K562 (cell line): ENCODE measurements at regions not wholly inside any gene's neighbourhood (a gene's known extent, or its start where the extent isn't known, plus 50 kb on each side); places are given as distances from the start of the nearest gene placed in this dataset.

ENCODE experiments used
- ATAC-seq: fragments of 200-7000 bp; cut with Tn5 transposase; 3 replicates; pipeline ENCODE4 v1.9.1; 2020; ENCODE audit warnings: moderate library complexity
- BruUV-seq: library from RNA; stranded (reverse); fragments of 400-500 nt; replicated peaks from 2 replicates; lab custom pipeline; 2021; lab: Mats Ljungman, UMichigan
- CTCF ChIA-PET: fragments of 300-600 bp; formaldehyde crosslinking; extraction: SDS; loops from one replicate; lab custom pipeline; 2021; ENCODE audit warnings: low intra/inter-chr PET ratio; lab: Yijun Ruan, JAX
- POLR2A ChIA-PET: fragments of 300-600, 350-650 bp; sonication (Branson Sonifier 250); formaldehyde crosslinking; extraction: SDS; loops from one replicate; lab custom pipeline; 2021; ENCODE audit warnings: antibody characterized with exemption, inconsistent platforms; lab: Yijun Ruan, JAX
- DNase-seq, 4 experiments: peaks; one replicate each; pipeline versions ENCODE4 v3.0.0 to v3.0.0-alpha.2; 2011 to 2018; ENCODE audit warnings: low spot score in 3 of 4, mixed read lengths in 3 of 4; ENCODE audit errors: extremely low read depth in 1 of 4
- FAIRE-seq: peaks from 2 replicates; lab custom pipeline; 2011; peaks lifted over from hg19 to GRCh38; lab: Jason Lieb, UNC
- H2AFZ ChIP-seq: 2 replicates; pipeline ENCODE4 v1.6.0; 2011; ENCODE audit warnings: low read depth, low read length, control low read depth, inconsistent platforms
- H3K27ac ChIP-seq: fragments of 200-600 bp; 3 replicates; pipeline ENCODE4 v1.8.0; 2011; ENCODE audit warnings: low read depth, mild to moderate bottlenecking, control low read depth, inconsistent platforms, low read length, moderate library complexity, mixed read lengths; ENCODE audit errors: extremely low read depth
- H3K27me3 ChIP-seq, 2 experiments: fragments of 300-600 bp in 1 of 2; 2 replicates in 1 of 2; 3 replicates in 1 of 2; pipeline versions ENCODE4 v1.6.0 to v1.8.0; 2011; ENCODE audit warnings: inconsistent platforms in 2 of 2, low read length in 2 of 2, mild to moderate bottlenecking in 1 of 2, mixed read lengths in 1 of 2, moderate library complexity in 1 of 2; ENCODE audit not compliant: control insufficient read depth in 2 of 2, insufficient read depth in 2 of 2
- H3K36me3 ChIP-seq: fragments of 300-600 bp; 3 replicates; pipeline ENCODE4 v1.8.0; 2011; ENCODE audit warnings: mild to moderate bottlenecking, low read length, inconsistent platforms; ENCODE audit not compliant: control insufficient read depth, insufficient read depth
- H3K4me1 ChIP-seq, 2 experiments: fragments of 200-600 bp in 1 of 2; replicated peaks in 1 of 2; 2 replicates in 1 of 2; 3 replicates in 1 of 2; pipeline versions ENCODE4 v1.5.1 to v1.8.0; 2011; ENCODE audit warnings: inconsistent platforms in 2 of 2, low read length in 2 of 2, mild to moderate bottlenecking in 1 of 2, mixed read lengths in 1 of 2, moderate library complexity in 1 of 2; ENCODE audit not compliant: control insufficient read depth in 2 of 2, insufficient read depth in 2 of 2
- H3K4me2 ChIP-seq: 2 replicates; pipeline ENCODE4 v1.6.1; 2011; ENCODE audit warnings: low read length, control low read depth, inconsistent platforms, mixed read lengths; ENCODE audit not compliant: insufficient read depth
- H3K4me3 ChIP-seq: fragments of 200-600 bp; sonication (generic), shearing (Covaris generic); 2 replicates; pipeline ENCODE4 v1.5.1; 2016; ENCODE audit warnings: control low read depth, inconsistent platforms
- H3K79me2 ChIP-seq: fragments of 200-600 bp; 3 replicates; pipeline ENCODE4 v1.8.0; 2011; ENCODE audit warnings: low read length, inconsistent platforms; ENCODE audit not compliant: control insufficient read depth, insufficient read depth
- H3K9ac ChIP-seq, 2 experiments: 2 replicates each; pipeline versions ENCODE4 v1.6.0 to v1.6.1; 2011; ENCODE audit warnings: low read depth in 2 of 2, low read length in 2 of 2, control low read depth in 1 of 2, inconsistent platforms in 1 of 2, mild to moderate bottlenecking in 1 of 2, mixed read lengths in 1 of 2; ENCODE audit not compliant: insufficient read depth in 1 of 2
- H3K9me1 ChIP-seq: one replicate; pipeline ENCODE4 v1.6.0; 2011; ENCODE audit warnings: inconsistent platforms, mild to moderate bottlenecking, low read length, moderate library complexity; ENCODE audit not compliant: control insufficient read depth, insufficient read depth
- H3K9me3 ChIP-seq: replicated peaks from 2 replicates; pipeline ENCODE4 v1.5.1; 2011; ENCODE audit warnings: low read depth, low read length, inconsistent platforms; ENCODE audit not compliant: control insufficient read depth, insufficient read depth
- H4K20me1 ChIP-seq: replicated peaks from 2 replicates; pipeline ENCODE4 v1.6.1; 2011; ENCODE audit warnings: low read length, inconsistent platforms, mixed read lengths; ENCODE audit not compliant: control insufficient read depth, insufficient read depth
- FOSL1 ChIP-seq: fragments of 200-800 bp; sonication (Bioruptor generic); conservative IDR thresholded peaks from 2 replicates; pipeline ENCODE4 v1.6.1; 2016; ENCODE audit warnings: missing genetic modification characterization, missing compliant biosample characterization
- NR4A1 ChIP-seq, 2 experiments: fragments of 250-450 bp in 1 of 2; fragments of 450-650 bp in 1 of 2; sonication (Bioruptor Pico) in 1 of 2; IDR thresholded peaks; 2 replicates each; pipeline versions ENCODE4 v1.4.0 to v1.6.1; 2016 to 2020; ENCODE audit warnings: mild to moderate bottlenecking in 2 of 2, missing compliant biosample characterization in 1 of 2, missing genetic modification characterization in 1 of 2, moderate library complexity in 1 of 2
- POLR2H ChIP-seq: IDR thresholded peaks from 2 replicates; pipeline ENCODE4 v1.6.1; 2016; ENCODE audit warnings: missing genetic modification characterization, low read depth, mild to moderate bottlenecking, control low read depth, missing compliant biosample characterization, moderate library complexity
- ZNF217 ChIP-seq: sonication (generic); formaldehyde crosslinking; IDR thresholded peaks from 2 replicates; pipeline ENCODE4 v1.8.0; 2022; ENCODE audit warnings: mild to moderate bottlenecking, missing genetic modification reagents
- WGBS: fragments of 100-300 bp; shearing (Covaris generic); methylation state at CpG from one replicate; pipeline ENCODE4 v1.1.6; 2016; ENCODE audit warnings: low coverage, mixed read lengths; ENCODE audit not compliant: insufficient coverage; ENCODE audit errors: missing lambda C conversion rate; 5-methylcytosine and 5-hydroxymethylcytosine counted together
- in situ Hi-C: fragments of 300-500 bp; cut with MboI; formaldehyde crosslinking; loops from 4 replicates; pipeline ENCODE4 v1.15.0; 2018; ENCODE audit warnings: inconsistent platforms, mixed read lengths
- intact Hi-C: fragments of 100-400 bp; cut with micrococcal nuclease; formaldehyde crosslinking; loops from 2 replicates; pipeline ENCODE4 v1.14.2; 2022
- TF ChIP-seq, protein P1 (sequence below), 2 experiments: fragments of 450-650 bp in 1 of 2; sonication (generic) in 1 of 2; formaldehyde crosslinking in 1 of 2; IDR thresholded peaks in 1 of 2; conservative IDR thresholded peaks in 1 of 2; 2 replicates each; pipeline versions ENCODE4 v1.6.1 to v1.8.1; 2016 to 2023; ENCODE audit warnings: mild to moderate bottlenecking in 2 of 2, moderate library complexity in 2 of 2, inconsistent platforms in 1 of 2, missing genetic modification reagents in 1 of 2

DNA sequence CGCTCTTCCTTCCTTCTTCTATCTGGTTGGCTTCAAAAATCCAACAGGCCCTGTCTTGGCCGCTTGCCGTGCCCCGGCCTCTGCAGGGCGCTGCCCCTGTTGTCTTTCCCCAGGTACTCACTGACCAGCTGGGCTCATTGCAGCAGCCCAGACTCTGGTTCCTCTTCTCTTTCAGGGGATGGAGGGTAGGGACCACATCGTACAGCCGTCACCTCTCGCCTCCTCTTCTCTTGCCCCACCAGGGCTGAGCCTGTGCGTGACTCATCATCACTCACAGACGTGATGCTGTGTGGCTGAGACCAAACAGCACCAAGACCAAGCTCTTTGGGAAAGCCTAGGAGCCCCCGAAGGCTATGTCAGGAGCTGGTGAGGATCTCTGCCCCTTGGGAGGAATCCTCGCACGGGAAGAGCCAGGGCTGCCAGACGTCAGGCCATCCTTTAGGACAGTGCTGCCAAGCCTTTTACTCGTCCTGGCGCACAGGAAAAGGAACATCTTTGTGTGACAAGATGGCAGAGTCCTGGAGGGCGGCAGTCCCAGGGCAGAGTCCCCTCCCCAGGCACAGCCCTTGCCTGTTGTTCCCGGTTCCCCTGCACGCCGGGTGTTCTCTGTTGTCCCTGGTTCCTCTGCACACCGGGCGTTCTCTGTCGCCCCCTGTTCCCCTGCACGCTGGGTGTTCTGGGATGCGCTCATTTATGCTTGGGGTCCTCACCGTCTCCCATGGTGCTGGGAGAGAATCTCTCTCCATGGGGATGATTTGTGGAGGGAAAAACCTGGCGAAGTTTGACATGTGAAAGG lies 188.5 kb upstream of the SHH start:
- TF ChIP-seq NR4A1 (CRISPR knock-in tag; IDR thresholded peaks at IDR 0.05), result no peak
- no peak for TF ChIP-seq NR4A1 (tag; IDR thresholded peaks at IDR 0.05)
- no peak for TF ChIP-seq POLR2H (tag)
- TF ChIP-seq FOSL1 (tag), result 0 out of 2 replicates have a peak, but pooled peaks have one; percentile 20
- TF ChIP-seq ZNF217 (CRISPR knock-in tag), result no peak
- TF ChIP-seq, protein P1, sequence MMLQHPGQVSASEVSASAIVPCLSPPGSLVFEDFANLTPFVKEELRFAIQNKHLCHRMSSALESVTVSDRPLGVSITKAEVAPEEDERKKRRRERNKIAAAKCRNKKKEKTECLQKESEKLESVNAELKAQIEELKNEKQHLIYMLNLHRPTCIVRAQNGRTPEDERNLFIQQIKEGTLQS (IDR thresholded peaks at IDR 0.05), result 0 out of 2 replicates have a peak, but pooled peaks have one; percentile 10
- TF ChIP-seq, protein P1 (CRISPR knock-in tag; conservative IDR thresholded peaks at IDR 0.05), result no peak

More for the DNA sequence above, 188.5 kb upstream of the SHH start:
- DNase-seq, result no peak
- under 1% methylated on average over 26 of the region's 27 CpGs for WGBS
- H3K79me2 ChIP-seq, result no peaks in the 10 kb centered on the region
- H3K4me1 ChIP-seq, result no peaks in the 10 kb centered on the region
- no peaks in the 10 kb centered on the region for H3K36me3 ChIP-seq
- H2AFZ ChIP-seq, result no peak overlapping the region
- H3K9me3 ChIP-seq, result no peaks in the 10 kb centered on the region
- ChIA-PET POLR2A (interaction anchor here (1.1 kb wide), 1 partner anchor 22 kb away, joined by 3 read pairs; no protein-coding TSS in a partner anchor), CTCF (no interaction called here)
- peak; percentile 11 for FAIRE-seq
- no peak overlapping the region for H3K9ac ChIP-seq
- in situ Hi-C loops, result no loop called here
- no peak overlapping the region for H3K4me2 ChIP-seq
- peak; percentile 28; the same call in 2 of the 3 replicates for ATAC-seq
- H3K27ac ChIP-seq, result no peak overlapping the region
- intact Hi-C loops, result no loop called here
- peaks cover 13% of the 10 kb centered on the region for H4K20me1 ChIP-seq
- peaks cover 59 to 95% of the 10 kb centered on the region in 2 experiments for H3K27me3 ChIP-seq
- H3K9me1 ChIP-seq, result peaks cover 7% of the 10 kb centered on the region
- BruUV-seq, result no TSS peak
- no peak overlapping the region for H3K4me3 ChIP-seq
